ENCODE measurements at regions not wholly inside any gene's neighbourhood (a gene's known extent, or its start where the extent isn't known, plus 50 kb on each side); places are given as distances from the start of the nearest gene placed in this dataset.
"Not testable (repeated sequence)": the region's sequence is repeated elsewhere in the genome, so short reads cannot be mapped to it uniquely, and the experiment has no call there.

DNA sequence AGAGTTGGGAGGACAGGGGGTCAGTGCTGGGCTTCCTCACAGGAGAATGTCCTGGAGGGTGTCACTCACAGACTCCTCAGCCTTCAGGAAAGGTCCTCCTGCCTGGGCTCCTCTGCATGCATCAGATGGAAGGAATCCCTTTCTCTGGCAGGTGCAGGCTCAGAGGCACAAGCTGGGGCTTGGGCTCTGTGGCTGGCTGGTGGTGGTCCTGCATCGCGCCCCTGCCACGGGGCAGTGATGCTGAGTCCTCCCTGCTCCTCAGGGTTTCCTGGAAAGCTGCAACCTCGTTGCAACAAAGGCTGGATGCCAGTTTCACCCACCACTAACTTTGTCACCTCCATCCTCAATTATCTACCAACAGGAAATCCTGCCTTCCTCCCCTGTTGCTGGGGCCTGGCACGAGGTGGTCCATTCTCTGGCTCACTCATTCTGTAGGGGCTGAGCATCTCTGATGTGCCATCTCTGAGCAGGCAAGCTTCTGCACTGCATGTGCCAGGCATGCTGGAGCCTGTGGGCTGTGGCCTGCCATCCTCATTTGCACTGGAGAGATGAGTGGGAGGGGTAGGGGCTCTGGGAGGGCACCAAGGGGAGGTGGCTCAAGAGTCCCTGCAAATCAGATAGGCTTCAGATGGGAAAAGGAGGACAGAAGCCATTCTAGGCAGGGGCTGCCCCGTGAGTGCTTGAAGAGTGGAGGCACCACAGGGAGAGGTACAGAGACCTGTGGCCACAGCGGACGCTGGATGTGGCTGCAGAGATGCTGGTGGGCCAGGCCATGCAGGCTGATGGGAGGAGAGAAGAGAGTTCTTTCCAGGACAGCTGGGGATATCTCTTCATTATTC, 272.6 kb upstream of the HS6ST1 start:
- no peak for DNase-seq

DNA sequence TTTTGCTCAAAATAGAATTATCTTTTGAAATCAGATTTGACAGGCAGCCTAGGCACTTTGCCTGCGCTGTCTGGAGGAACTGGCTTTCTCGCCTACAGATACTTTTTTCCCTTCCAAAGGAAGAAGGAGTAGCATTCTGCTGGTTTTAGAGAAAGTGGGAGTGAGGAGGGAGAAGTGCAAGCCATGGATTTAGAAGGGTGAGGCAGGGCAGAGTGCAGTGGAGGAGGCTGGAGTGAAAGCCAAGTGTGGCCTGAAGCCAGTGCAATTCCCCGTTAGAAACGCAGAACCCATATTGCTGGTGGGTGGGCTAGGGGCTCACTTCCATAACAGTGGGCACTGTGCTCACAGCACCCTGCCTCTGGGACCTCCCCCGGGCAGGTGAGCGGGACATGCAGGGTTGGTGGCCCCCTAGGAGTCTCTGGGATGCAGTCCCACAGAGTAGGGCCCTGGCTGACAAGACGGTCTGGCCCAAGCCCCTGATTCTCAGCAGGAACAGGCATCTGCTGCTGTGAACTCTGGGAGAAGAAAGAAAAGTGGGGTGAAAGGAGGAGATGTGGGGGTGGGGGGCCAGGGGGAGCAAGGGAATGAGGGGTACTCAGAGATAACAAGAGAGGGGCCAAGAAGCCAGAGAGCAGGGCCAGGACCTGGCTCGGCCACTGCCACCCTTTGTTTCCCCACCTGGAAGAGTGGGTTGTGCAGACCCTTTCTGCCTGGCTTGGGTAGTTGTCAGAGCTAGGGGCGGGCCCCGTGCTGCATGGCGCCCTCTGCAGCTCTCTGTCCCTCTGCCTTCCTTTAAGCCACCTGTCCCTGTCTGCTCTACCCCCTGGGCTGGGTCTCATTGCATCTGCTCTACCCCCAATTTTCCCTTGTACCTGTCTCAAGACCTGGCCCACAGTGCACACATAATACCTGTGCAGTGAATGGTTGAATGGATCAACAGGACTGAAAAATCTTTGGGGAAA, 273.5 kb upstream of the HS6ST1 start:
- no peak for DNase-seq

DNA sequence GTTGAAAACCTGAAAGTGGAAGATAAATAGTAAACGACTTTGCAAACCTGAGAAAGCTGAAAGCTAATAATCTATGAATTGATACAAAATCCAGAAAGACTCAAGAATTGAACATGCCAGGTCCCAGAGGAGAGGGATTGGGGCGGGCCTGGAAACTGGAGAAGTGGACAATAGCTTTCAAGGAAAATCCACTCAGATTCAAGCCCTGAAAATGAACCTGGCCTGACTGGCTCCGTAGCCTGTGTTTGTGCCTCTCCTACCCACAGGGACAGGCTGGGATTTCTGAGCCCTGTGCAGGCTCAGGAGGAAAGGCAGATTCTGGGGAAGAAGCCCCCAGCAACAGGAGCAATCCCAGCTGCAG, 274.8 kb upstream of the HS6ST1 start:
- no peak for DNase-seq

DNA sequence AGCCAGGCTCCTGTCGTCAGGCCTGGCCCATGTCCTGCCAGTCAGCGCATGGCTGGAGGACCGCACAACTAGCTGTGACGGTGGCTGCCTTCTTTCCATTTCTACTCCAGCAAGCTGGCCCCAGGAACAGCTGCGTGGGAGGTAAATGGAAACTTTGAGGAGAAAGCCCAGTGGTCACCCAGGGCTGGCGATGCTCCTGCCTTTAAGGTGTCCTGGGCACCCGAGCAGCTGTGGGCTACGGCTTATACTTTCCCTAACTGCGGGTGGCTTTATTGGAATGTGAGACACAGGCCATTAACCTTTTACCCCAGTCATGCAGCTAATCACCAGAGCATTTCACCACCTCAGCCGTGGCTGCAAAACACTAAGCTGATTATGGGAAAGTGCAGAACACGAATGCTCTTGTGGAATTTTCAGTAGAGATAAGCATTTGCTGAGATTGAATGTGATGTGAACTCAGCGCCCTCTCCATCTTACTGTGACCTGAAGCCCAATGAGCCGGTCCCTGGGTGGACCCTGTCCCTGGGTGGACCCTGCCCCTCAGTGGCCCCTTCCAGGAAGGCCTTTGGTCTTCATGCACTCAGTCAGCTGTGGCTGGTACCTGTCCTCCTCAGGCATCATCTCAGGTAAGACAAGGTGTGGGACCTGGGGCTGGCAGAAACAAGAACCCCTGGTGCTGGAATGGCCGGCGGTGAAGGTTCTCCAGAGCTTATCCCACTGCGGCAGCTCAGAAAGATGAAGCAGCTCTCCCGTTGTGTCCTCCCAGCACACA, 275.4 kb upstream of the HS6ST1 start:
- DNase-seq = no peak

DNA sequence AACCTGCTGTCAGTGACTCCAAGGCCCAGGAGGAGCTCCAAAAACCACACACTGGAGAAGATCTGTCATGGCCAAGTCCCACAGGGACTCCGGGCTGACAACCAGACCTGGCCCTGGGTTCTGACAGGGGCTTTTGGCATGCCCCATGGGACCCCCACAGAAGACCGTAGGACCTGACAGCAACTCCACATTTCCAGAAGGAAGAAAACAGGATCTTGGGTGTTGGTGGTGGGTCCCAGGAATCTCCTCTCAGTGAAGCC, 275.9 kb upstream of the HS6ST1 start:
- DNase-seq = no peak

DNA sequence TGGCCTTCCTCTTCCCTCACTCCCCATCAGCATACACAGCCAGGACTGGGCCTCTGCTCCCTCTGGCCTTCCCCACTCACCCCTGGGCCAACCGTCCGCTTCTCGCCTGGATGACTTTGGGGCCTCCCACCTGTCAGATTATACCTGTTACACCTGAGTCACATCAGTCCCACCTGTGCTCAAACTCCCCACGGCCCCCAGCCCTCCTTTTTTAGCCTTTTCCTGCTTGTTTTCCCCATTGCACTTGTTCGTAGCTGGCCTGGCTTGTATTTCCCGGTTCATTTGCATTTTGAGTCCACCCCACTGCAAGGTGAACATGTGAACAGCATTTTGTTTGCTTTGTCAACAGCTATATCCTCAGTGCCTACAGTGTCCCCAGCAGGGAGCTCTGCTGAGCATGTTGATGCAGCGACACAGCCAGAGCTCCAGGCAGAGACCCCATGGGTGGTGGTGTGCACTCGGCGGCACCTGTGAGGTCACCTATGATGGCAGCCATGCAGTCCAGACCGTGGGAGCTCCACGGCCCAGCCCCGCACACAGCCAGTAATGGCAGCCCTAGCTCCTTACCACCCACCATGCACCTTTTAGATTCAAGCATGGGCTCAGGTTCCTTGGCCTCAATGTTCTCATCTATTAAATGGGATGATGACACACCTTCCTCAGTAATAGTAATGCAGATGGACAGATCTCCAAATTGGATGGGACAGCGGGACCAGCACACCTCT, 276.4 kb upstream of the HS6ST1 start:
- DNase-seq = no peak

DNA sequence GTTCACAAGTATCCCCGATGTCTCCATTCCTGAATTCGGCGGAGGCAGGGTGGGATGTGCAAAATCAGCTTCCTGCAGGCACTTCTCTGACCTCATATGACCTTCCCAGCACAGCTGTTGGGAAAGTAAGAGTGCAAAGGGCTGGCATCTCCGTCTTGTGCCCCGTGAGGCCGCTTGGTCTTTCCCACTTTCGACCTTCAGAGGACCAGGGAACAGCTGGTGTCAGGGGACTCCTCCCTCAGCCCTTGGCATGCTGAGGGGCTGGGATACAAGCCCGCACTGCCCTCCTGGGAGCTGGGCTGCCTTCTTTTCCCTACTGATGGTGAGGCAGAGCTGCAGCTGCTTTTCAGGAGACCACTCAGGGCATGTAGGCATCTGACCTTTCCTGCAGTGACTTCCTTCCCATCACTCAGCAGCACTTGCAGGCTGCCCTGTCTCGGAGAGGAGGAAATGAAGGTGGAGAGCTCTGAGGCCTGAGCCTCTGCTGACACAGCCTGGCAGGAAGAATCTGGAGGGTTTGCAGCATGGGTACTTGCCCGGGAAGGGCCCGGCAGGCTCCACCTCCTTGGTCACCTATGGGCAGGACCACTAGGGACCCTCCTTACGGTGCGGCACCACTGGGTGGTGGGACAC, 277.2 kb upstream of the HS6ST1 start:
- no peak for DNase-seq

DNA sequence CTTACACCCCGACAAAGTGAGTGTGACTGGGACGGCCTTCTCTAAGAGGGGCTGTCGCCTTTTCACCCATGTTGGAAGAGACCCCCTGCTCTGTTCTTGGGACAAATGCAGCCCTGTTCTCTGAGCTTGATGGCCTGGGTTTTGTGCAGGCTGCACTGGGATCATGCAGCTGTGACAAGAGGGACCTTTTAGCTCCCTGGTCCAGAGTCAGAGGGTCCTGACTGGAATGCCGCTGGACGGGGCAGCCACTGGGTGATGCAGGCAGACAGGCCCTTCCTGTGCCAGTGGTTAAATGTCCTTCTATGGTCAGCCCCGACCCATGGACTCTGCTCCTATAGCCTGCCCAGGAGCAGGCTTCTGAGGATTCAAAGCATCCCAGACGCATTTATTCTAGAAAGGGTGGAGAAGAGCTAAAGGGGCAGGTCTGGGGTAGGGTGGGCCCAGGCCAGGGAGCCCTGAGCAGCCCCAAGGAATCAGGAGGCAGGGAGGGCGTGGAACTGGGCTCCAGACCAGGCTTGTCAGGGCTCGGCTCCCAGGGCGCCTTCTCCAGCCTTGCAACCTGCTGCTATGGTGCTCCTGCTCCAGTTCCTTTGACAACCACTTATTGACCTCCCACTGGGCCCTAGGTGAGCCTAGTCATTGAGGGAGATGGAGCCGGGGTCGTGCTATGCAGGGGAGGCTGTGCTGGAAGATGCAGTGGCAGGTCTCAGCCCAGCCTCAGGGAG, 277.9 kb upstream of the HS6ST1 start:
- DNase-seq = no peak

DNA sequence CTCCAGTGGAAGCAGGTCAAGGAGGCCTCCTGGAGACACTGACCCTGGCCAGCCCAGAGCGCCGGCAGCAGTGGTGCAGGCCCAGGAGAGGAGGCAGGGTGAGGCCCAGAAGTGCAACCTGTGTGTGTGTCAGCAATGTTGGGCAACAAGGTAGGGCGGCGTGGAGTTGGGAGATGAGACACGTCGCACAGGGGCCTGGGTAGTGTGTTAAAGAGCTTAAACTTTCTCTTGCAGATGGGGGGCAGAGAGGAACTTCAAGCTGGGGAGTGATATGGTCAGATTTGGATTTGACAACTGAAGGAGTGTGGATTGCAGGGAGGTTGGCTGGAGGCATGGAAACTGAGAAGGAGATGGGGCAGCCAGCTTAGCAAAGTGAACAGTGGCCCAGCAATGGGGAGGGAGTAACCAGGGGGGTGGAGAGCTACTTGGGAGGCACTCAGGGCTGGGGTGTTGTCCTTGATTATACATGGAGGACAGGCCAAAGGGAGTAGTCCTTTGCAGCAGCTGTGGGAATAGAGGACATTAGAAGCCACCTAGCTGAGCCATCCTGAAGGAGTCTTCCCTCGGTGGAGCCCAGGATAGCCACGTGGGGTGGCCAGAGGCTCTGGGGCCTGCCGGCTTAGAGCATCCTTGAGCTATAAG, 278.6 kb upstream of the HS6ST1 start:
- no peak for DNase-seq

DNA sequence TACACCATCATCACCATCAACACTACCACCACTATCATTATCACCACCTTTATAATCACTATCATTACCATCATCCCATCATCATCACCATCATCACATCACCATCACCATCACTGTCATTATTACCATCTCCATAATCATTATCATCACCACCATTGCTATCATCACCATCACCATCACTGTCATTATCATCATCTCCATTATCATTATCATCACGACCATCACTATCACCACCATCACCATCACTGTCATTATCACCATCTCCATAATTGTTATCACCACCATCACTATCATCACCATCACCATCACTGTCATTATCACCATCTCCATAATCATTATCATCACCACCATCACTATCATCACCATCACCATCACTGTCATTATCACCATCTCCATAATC, 279.6 kb upstream of the HS6ST1 start:
- DNase-seq = not testable (repeated sequence)

DNA sequence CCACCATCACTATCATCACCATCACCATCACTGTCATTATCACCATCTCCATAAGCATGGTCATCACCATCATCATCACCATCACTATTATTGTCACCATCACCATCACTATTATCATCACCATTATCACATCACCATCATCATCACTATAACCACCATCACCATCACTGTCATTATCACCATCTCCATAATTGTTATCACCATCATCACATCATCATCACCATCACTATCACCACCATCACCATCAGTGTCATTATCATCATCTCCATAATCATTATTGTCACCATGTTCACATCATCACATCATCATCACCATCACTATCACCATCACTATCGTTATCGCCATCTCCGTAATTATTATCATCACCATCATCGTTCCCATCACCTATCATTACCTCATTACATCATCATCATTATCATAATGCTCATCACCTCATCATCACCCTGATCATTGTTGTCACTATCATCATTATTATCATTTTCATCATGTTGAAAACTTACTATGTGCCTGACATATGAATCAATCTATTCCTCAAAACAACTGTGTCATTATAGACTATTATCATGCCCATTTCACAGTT, 280.3 kb upstream of the HS6ST1 start:
- no peak for DNase-seq

DNA sequence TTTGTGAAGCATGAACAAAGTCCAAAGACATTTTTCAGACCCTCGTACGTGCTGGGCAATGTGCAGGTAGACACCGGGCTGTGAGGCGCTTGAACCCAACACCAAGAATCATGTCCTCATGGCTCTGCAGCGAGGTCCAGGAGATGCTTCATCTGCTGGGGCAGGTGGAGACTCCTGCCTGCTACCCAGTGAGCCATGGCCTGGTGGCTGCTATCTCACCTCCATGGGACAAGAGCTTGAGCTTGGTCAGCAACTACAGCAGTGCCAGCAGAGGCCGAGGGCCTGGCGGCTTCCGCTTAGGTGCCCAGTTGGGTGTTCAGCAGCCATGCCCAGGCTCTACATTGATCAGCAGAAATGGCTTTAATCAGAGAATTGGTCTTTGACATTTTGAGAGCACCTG, 281.0 kb upstream of the HS6ST1 start:
- no peak for DNase-seq

DNA sequence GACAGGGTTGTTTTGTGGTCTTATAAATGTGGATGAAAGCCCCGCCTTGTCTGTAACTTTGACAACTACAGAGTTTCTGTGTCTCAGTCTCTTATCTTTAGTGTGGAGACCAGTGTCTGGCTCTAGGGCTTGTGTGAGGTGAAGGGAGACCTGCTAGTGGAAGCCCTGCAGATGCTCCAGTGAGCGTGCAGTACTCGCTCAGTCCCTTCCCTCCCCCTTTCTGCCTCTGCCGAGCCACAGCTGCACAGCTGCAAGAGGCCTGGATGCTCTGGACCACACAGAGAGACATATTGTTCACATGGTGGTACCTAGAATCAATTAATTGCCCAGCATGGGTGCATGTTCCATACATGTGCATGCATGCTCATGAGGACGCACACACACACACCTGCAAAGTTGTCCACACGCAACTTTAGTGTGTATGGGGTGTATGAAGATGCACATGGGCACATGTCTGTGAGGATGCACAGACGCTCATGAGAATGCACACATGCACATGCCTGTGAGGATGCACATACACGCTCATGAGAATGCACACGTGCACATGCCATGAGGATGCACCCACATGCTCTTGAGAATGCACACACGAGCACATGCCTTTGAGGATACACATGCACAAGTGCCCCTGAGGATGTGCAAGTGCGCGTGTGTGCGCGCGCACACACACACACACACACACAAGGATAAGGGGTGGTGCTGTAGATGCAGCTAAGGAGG, 282.1 kb upstream of the HS6ST1 start:
- DNase-seq = no peak

DNA sequence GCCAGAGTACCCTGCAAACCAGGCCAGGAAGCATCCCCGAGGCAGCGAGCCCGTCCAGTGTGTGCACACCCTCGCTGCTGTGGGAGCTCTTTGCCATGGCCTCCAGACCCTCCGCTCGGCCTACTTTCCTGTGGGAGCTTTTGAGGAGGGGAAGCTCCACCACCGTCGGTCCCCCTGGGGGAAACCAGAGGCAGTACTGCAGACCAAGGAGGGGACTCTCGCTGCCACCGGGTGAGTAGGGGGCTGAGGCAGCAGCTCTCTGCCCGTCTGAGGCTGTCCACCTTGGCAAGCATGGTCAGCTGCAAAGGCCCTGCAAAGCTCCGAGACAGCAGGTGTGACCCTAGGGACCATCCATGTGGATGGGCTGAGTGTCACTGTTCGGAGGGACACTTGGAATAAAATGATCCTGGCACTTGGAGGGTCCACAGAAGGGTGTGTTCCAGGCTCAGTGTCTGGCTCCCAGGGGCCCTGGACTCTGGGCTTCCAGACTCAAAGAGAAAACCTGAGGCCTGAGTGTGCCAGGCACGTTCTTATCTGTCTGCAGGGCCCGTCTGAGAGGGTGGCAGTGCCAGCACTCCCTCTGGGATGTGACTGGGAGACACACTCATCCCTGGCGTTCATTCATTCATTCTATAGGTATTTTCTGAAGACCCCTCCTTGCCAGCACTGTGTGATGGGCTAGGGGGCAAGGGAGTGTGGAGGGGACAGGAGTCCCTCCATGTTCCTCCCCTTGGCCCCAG, 282.8 kb upstream of the HS6ST1 start:
- DNase-seq = no peak

DNA sequence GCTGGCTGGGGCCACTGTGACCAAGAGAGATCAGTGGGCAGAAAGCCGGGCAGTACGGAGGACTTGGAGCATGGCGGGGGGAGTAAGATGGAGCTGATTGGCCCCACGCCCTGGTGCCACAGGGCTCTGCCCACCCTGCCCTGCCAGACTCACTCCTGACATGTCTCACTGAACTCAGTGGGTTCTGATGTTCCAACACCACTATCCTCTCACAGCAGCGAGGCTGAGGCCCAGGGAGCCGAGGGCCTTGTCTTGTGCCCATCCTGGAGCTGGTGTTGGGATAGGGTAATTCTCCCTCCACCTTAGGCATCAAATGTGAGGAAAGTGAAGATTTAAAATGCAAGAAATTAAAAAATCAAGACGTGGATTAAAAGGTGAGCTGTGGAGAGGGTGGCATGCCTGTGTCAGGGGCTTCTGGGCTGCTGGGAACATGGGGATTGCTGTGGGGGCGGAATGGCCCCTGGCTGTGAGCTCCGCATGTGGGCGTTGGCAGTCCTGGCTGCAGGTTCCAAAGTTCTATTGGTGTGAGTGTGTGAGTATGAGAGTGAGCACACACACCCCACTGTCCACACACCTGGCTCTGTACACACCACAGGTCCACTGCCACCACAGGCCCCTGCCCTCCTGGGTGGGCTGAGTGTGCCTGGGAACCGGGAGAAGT, 283.5 kb upstream of the HS6ST1 start:
- no peak for DNase-seq

DNA sequence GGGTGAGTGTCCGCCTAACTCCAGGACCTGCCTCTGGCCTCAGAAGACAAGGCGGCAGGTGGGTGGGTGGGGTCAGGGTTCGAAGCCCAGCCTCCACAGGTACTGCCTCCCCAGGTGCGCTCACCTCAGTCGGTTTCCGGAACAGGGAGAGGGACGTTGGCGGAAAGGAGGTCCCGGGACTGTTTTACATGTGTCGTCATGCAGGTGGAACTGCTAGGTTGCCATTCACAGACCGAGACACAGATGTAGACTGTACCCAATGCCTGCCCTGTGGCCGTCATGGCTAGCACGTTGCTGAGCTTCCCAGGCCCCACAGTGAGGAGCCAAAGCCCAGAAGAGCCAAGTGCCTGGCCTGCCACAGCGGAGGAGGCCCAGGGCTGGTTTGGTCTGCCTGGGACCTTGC, 284.0 kb upstream of the HS6ST1 start:
- no peak for DNase-seq

DNA sequence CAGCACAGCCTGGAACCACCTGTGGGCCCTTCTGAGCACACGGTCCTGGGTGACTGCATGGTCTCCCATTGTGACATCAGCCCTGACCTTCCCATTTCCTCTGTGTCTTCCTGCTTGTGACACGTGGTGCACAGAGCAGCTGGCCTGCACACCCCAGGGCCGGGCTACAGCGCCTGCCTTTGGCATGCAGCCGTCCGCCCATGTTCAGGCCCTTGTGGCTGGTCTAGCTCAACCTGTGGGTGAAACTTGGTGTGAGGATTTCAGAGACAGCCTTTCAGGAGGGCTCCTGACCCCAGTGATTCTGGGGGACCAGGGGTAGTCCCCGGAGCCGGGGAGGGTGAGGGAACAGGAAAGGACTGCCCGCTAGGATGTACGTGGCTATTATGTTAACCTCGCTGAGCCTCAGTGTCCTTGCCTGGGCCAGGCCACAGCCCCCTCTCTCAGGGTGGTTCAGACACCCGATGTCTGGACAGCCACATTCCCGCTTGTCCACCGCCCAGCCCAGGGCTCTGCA, 284.8 kb upstream of the HS6ST1 start:
- no peak for DNase-seq

DNA sequence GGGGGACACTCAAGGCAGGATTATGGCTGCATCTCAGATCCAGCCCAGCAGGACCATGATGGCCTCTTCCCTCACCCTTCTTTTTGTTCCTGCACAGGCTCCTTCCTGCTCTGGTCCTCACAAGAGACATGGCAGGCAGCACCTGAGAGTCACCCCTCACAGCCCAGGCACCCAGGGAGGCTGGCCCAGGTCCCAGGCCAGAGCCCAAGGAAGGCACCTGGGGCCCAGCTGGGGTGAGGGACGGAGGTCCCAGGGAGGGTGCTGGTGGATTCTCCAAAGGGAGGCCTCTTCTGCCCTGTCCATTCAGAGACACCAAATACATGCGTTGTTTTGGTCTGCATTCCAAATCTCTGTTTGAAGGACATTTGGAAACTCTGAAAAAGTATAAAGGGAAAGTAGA, 285.4 kb upstream of the HS6ST1 start:
- no peak for DNase-seq

DNA sequence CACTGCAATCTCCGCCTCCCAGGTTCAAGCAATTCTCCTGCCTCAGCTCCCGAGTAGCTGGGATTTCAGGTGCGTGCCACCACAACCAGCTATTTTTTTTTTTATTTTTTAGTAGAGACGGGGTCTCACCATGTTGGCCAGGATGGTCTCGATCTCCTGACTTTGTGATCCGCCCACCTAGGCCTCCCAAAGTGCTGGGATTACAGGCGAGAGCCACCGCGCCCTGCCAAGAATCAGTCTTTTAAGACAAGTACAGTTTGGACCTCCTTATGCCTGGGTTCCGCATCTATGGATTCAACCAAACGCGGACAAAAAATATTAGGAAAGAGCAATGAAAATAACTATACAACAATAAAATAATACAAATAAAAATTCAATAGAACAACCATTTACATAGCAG, 285.9 kb upstream of the HS6ST1 start:
- not testable (repeated sequence) for DNase-seq

Data from stimulated activated CD4-positive, alpha-beta T cell treated with anti-CD3 and anti-CD28 coated beads, Interleukin-15, amount 100 ng/mL, for 24 hours (primary cell).